H9 (cell line): ENCODE measurements at regions not wholly inside any gene's neighbourhood (a gene's known extent, or its start where the extent isn't known, plus 50 kb on each side); places are given as distances from the start of the nearest gene placed in this dataset.

Experiments used
- DNase-seq: peaks from one replicate; pipeline ENCODE4 v3.0.0-alpha.2; 2017
- H2AFZ ChIP-seq: one replicate; pipeline ENCODE4 v1.6.1; 2013; ENCODE audit warnings: mild to moderate bottlenecking, low read length, control low read depth, moderate library complexity
- H2AK5ac ChIP-seq: 2 replicates; pipeline ENCODE4 v1.6.1; 2013; ENCODE audit warnings: low read length, control low read depth, mixed read lengths; ENCODE audit not compliant: insufficient read length
- H2BK120ac ChIP-seq: one replicate; pipeline ENCODE4 v1.6.1; 2013; ENCODE audit warnings: low read depth, mild to moderate bottlenecking, low read length, control low read depth, inconsistent platforms; ENCODE audit not compliant: poor library complexity, severe bottlenecking
- H2BK12ac ChIP-seq: 2 replicates; pipeline ENCODE4 v1.6.1; 2013; ENCODE audit warnings: low read length, control low read depth, mixed read lengths, low read depth; ENCODE audit not compliant: insufficient read length
- H2BK15ac ChIP-seq: 2 replicates; pipeline ENCODE4 v1.6.1; 2013; ENCODE audit warnings: low read depth, low read length, control low read depth
- H2BK20ac ChIP-seq: one replicate; pipeline ENCODE4 v1.6.1; 2013; ENCODE audit warnings: low read depth, mild to moderate bottlenecking, low read length, control low read depth, inconsistent platforms; ENCODE audit not compliant: poor library complexity, severe bottlenecking
- H2BK5ac ChIP-seq: 2 replicates; pipeline ENCODE4 v1.6.1; 2013; ENCODE audit warnings: low read length, control low read depth, mixed read lengths; ENCODE audit not compliant: insufficient read length
- H3K14ac ChIP-seq: 2 replicates; pipeline ENCODE4 v1.6.1; 2013; ENCODE audit warnings: low read length, control low read depth; ENCODE audit not compliant: insufficient read depth
- H3K18ac ChIP-seq: 2 replicates; pipeline ENCODE4 v1.6.1; 2013; ENCODE audit warnings: low read depth, mild to moderate bottlenecking, mixed read lengths, low read length, control low read depth; ENCODE audit not compliant: insufficient read length
- H3K23ac ChIP-seq: 2 replicates; pipeline ENCODE4 v1.6.1; 2013; ENCODE audit warnings: low read length, control low read depth, mixed read lengths, low read depth; ENCODE audit not compliant: insufficient read length
- H3K23me2 ChIP-seq: 2 replicates; pipeline ENCODE4 v1.6.1; 2013; ENCODE audit warnings: low read depth, mild to moderate bottlenecking, mixed read lengths, low read length, control low read depth; ENCODE audit not compliant: insufficient read length, poor library complexity, severe bottlenecking
- H3K27ac ChIP-seq: 2 replicates; pipeline ENCODE4 v1.5.1; 2013; ENCODE audit warnings: low read length, control low read depth, mixed read lengths, low read depth; ENCODE audit not compliant: insufficient read length
- H3K27me3 ChIP-seq: 2 replicates; pipeline ENCODE4 v1.6.1; 2013; ENCODE audit warnings: low read length, control low read depth, inconsistent platforms; ENCODE audit not compliant: insufficient read depth
- H3K4ac ChIP-seq: 2 replicates; pipeline ENCODE4 v1.6.1; 2013; ENCODE audit warnings: low read depth, mild to moderate bottlenecking, control low read depth, inconsistent platforms, low read length, moderate library complexity
- H3K4me1 ChIP-seq: 2 replicates; pipeline ENCODE4 v1.6.1; 2013; ENCODE audit warnings: low read length, control low read depth, inconsistent platforms; ENCODE audit not compliant: insufficient read depth
- H3K4me2 ChIP-seq: 2 replicates; pipeline ENCODE4 v1.6.1; 2013; ENCODE audit warnings: low read length, control low read depth, mixed read lengths; ENCODE audit not compliant: insufficient read length, insufficient read depth
- H3K56ac ChIP-seq: 2 replicates; pipeline ENCODE4 v1.6.1; 2013; ENCODE audit warnings: low read depth, mild to moderate bottlenecking, mixed read lengths, low read length, control low read depth; ENCODE audit not compliant: insufficient read length
- H3K79me1 ChIP-seq: 2 replicates; pipeline ENCODE4 v1.6.1; 2013; ENCODE audit warnings: low read depth, mild to moderate bottlenecking, moderate library complexity, low read length, control low read depth, inconsistent platforms; ENCODE audit not compliant: insufficient read depth, poor library complexity, severe bottlenecking
- H3K79me2 ChIP-seq: 2 replicates; pipeline ENCODE4 v1.6.1; 2013; ENCODE audit warnings: low read length, control low read depth, inconsistent platforms; ENCODE audit not compliant: insufficient read depth
- H3K9ac ChIP-seq: 2 replicates; pipeline ENCODE4 v1.6.1; 2013; ENCODE audit warnings: low read length, control low read depth, mixed read lengths; ENCODE audit not compliant: insufficient read length; ENCODE audit errors: extremely low read depth
- H3K9me3 ChIP-seq: one replicate; pipeline ENCODE4 v1.6.1; 2013; ENCODE audit warnings: low read depth, low read length, inconsistent platforms; ENCODE audit not compliant: control insufficient read depth
- H3T11ph ChIP-seq: one replicate; pipeline ENCODE4 v1.6.1; 2013; ENCODE audit warnings: mild to moderate bottlenecking, low read length, control low read depth, inconsistent platforms
- H4K20me1 ChIP-seq: one replicate; pipeline ENCODE4 v1.6.1; 2013; ENCODE audit not compliant: control insufficient read depth, insufficient read length, insufficient read depth
- H4K5ac ChIP-seq: 2 replicates; pipeline ENCODE4 v1.6.1; 2013; ENCODE audit warnings: low read depth, mild to moderate bottlenecking, mixed read lengths, low read length, control low read depth; ENCODE audit not compliant: insufficient read length
- H4K8ac ChIP-seq: replicated peaks from 2 replicates; pipeline ENCODE4 v1.6.1; 2013; ENCODE audit warnings: low read length, control low read depth, mixed read lengths, low read depth; ENCODE audit not compliant: insufficient read length
- H4K91ac ChIP-seq: 2 replicates; pipeline ENCODE4 v1.6.1; 2013; ENCODE audit warnings: low read depth, mild to moderate bottlenecking, moderate library complexity, mixed read lengths, low read length, control low read depth; ENCODE audit not compliant: insufficient read length
- H3K27ac Mint-ChIP-seq, 3 experiments: 2 replicates in 2 of 3; 3 replicates in 1 of 3; pipeline ENCODE4 v1.8.0; 2020 to 2021; ENCODE audit warnings: mixed read lengths in 3 of 3, mild to moderate bottlenecking in 1 of 3, moderate library complexity in 1 of 3
- H3K27me3 Mint-ChIP-seq: 2 replicates; pipeline ENCODE4 v1.8.0; 2021; ENCODE audit warnings: low read depth, mild to moderate bottlenecking, moderate library complexity, mixed read lengths
- H3K36me3 Mint-ChIP-seq, 3 experiments: 2 replicates in 2 of 3; 3 replicates in 1 of 3; pipeline ENCODE4 v1.8.0; 2020 to 2021; ENCODE audit warnings: low read depth in 3 of 3, mixed read lengths in 3 of 3; ENCODE audit not compliant: insufficient read depth in 1 of 3
- H3K4me1 Mint-ChIP-seq, 2 experiments: 2 replicates each; pipeline ENCODE4 v1.8.0; 2020; ENCODE audit warnings: mixed read lengths in 2 of 2
- H3K4me3 Mint-ChIP-seq, 2 experiments: 2 replicates in 1 of 2; 3 replicates in 1 of 2; pipeline ENCODE4 v1.8.0; 2020 to 2021; ENCODE audit warnings: mild to moderate bottlenecking in 2 of 2, mixed read lengths in 2 of 2, moderate library complexity in 1 of 2
- H3K9me3 Mint-ChIP-seq, 2 experiments: 2 replicates in 1 of 2; 3 replicates in 1 of 2; pipeline ENCODE4 v1.8.0; 2020; ENCODE audit warnings: mild to moderate bottlenecking in 2 of 2, mixed read lengths in 2 of 2, moderate library complexity in 1 of 2
- CTCF ChIP-seq: fragments of 200-600 bp; sonication (generic); conservative IDR thresholded peaks from 3 replicates; pipeline ENCODE4 v1.8.0; 2021; ENCODE audit warnings: antibody characterized with exemption, mild to moderate bottlenecking
- WGBS: extraction: QIAGEN DNeasy Blood & Tissue Kit; methylation state at CpG from one replicate; pipeline ENCODE4 v1.1.7; 2013; ENCODE audit warnings: missing lambda C conversion rate, low lambda C conversion rate, mixed read lengths; ENCODE audit not compliant: insufficient read length; ENCODE audit errors: extremely low coverage; 5-methylcytosine and 5-hydroxymethylcytosine counted together

- H2BK5ac ChIP-seq, result no peak overlapping the region
- peaks cover 0 to 3% (median 0%) of the 10 kb centered on the region in 3 experiments; a peak in 1 of 7 replicates for H3K36me3 Mint-ChIP-seq
These were observed 563.4 kb upstream of the TENM3 start for GRCh38 chr4:181679754-181680153.

More at GRCh38 chr4:181679754-181680153, 563.4 kb upstream of the TENM3 start:
- Mint-ChIP-seq H3K4me1 (no peaks in the 10 kb centered on the region), H3K27ac (no peak overlapping the region), H3K4me3 (no peak overlapping the region), H3K9me3 (no peaks in the 10 kb centered on the region), H3K27me3 (no peaks in the 10 kb centered on the region)
- H2BK15ac ChIP-seq, result no peak overlapping the region
- H2BK20ac ChIP-seq, result no peak overlapping the region
- H3K18ac ChIP-seq, result no peak overlapping the region
- no peak overlapping the region for H3K27ac ChIP-seq
- H3K14ac ChIP-seq, result no peak overlapping the region
- TF ChIP-seq CTCF, result no peak
- H3T11ph ChIP-seq, result no peak overlapping the region
- WGBS, result no CpG with 5 or more reads among the region's 3 CpGs
- no peaks in the 10 kb centered on the region for H3K23me2 ChIP-seq
- H3K79me1 ChIP-seq, result no peaks in the 10 kb centered on the region
- H4K8ac ChIP-seq, result no peak overlapping the region
- no peak overlapping the region for H4K5ac ChIP-seq
- H3K79me2 ChIP-seq, result no peaks in the 10 kb centered on the region
- H3K27me3 ChIP-seq, result no peaks in the 10 kb centered on the region
- H3K4me1 ChIP-seq, result no peaks in the 10 kb centered on the region
- H4K20me1 ChIP-seq, result no peaks in the 10 kb centered on the region
- no peak overlapping the region for H3K56ac ChIP-seq
- H3K4ac ChIP-seq, result no peak overlapping the region
- no peak overlapping the region for H2BK120ac ChIP-seq
- DNase-seq, result no peak
- no peak overlapping the region for H2AFZ ChIP-seq
- H2BK12ac ChIP-seq, result no peak overlapping the region
- H3K9me3 ChIP-seq, result no peaks in the 10 kb centered on the region
- no peak overlapping the region for H3K4me2 ChIP-seq
- H3K9ac ChIP-seq, result no peak overlapping the region
- H2AK5ac ChIP-seq, result no peak overlapping the region
- no peak overlapping the region for H3K23ac ChIP-seq
- no peak overlapping the region for H4K91ac ChIP-seq
